GM12892 (cell line): ENCODE measurements at regions not wholly inside any gene's neighbourhood (a gene's known extent, or its start where the extent isn't known, plus 50 kb on each side); places are given as distances from the start of the nearest gene placed in this dataset.

Experiments
- POLR2AphosphoS5 ChIP-seq: IDR thresholded peaks from 2 replicates; pipeline ENCODE4 v1.6.1; 2011; ENCODE audit warnings: low read depth, low read length, control low read depth
- TAF1 ChIP-seq: IDR thresholded peaks from 2 replicates; pipeline ENCODE4 v1.6.1; 2011; ENCODE audit warnings: low read depth, mild to moderate bottlenecking, control low read depth, low read length, borderline replicate concordance

DNA sequence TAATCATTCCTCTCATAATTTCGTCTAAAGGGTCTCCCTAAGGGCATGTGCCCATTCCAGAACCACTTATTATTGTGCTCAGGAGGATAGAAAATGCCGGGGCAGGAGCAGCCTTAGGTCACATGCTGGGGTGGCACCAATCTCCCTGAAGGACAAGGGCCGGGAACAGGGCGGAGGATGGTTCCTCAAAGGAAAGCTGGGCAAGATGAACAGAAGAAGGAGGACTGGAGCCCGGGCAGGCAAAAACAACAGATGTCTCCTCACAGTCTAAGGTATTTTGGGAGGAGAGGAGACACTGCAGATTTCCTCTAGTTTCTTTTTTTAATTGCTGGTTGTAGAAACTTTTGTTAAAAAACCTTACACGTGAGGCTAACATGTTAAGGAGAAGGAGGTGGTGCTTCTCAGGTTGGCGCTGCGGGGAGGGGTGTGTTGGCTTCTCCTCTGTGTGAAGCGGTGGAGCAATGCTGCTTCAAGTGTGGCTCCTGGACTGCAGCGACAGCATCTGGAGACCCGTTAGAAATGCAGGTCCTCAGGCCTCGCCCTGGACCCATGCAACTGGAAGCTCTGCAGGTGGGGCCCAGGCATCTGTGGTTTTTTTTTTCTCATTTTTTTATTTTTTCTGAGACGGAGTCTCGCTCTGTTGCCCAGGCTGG, 164.8 kb downstream of the AACS start:
- TF ChIP-seq POLR2AphosphoS5: no peak
- TF ChIP-seq TAF1: no peak
